WTC11 (cell line): ENCODE measurements at regions not wholly inside any gene's neighbourhood (a gene's known extent, or its start where the extent isn't known, plus 50 kb on each side); places are given as distances from the start of the nearest gene placed in this dataset.

ENCODE experiments used
- ATAC-seq: fragments of 200-7000 bp; cut with Tn5 transposase; 2 replicates; pipeline ENCODE4 v1.10.0; 2021; ENCODE audit warnings: mild to moderate bottlenecking, moderate library complexity
- CTCF ChIA-PET: fragments of 300-600 bp; sonication (Branson Sonifier 250); formaldehyde crosslinking; loops from one replicate; lab custom pipeline; 2021; ENCODE audit warnings: antibody characterized with exemption; lab: Charles Lee
- POLR2A ChIA-PET: fragments of 350-600 bp; sonication (Branson Sonifier 250); formaldehyde crosslinking; loops from one replicate; lab custom pipeline; 2021; ENCODE audit warnings: antibody characterized with exemption; lab: Charles Lee
- DNase-seq: peaks from one replicate; pipeline ENCODE4 v3.0.0; 2021; ENCODE audit warnings: low spot score
- H3K27ac Mint-ChIP-seq: 2 replicates; pipeline ENCODE4 v1.8.0; 2021; ENCODE audit warnings: mixed read lengths
- H3K27me3 Mint-ChIP-seq: 2 replicates; pipeline ENCODE4 v1.8.0; 2021; ENCODE audit warnings: low read depth, mild to moderate bottlenecking, moderate library complexity, mixed read lengths
- H3K36me3 Mint-ChIP-seq: 2 replicates; pipeline ENCODE4 v1.8.0; 2021; ENCODE audit warnings: mixed read lengths
- H3K4me1 Mint-ChIP-seq: 2 replicates; pipeline ENCODE4 v1.8.0; 2022; ENCODE audit warnings: mixed read lengths
- H3K4me3 Mint-ChIP-seq: 2 replicates; pipeline ENCODE4 v1.8.0; 2021; ENCODE audit warnings: mild to moderate bottlenecking, moderate library complexity, mixed read lengths
- H3K9me3 Mint-ChIP-seq: 2 replicates; pipeline ENCODE4 v1.8.0; 2021; ENCODE audit warnings: mixed read lengths
- AFF4 ChIP-seq: sonication (generic); formaldehyde crosslinking; IDR thresholded peaks from 2 replicates; pipeline ENCODE4 v1.8.1; 2023; ENCODE audit warnings: mild to moderate bottlenecking, missing genetic modification reagents, borderline replicate concordance
- E2F5 ChIP-seq: sonication (generic); formaldehyde crosslinking; IDR thresholded peaks from 2 replicates; pipeline ENCODE4 v1.8.1; 2022; ENCODE audit warnings: mild to moderate bottlenecking, moderate library complexity, missing genetic modification reagents
- ESRRA ChIP-seq: sonication (generic); formaldehyde crosslinking; IDR thresholded peaks from 2 replicates; pipeline ENCODE4 v1.8.1; 2022; ENCODE audit warnings: mild to moderate bottlenecking, missing genetic modification reagents, borderline replicate concordance
- ETV6 ChIP-seq: sonication (generic); formaldehyde crosslinking; IDR thresholded peaks from 2 replicates; pipeline ENCODE4 v1.8.1; 2022; ENCODE audit warnings: mild to moderate bottlenecking, missing genetic modification reagents
- FOXK1 ChIP-seq: sonication (generic); formaldehyde crosslinking; IDR thresholded peaks from 2 replicates; pipeline ENCODE4 v1.8.0; 2022; ENCODE audit warnings: mild to moderate bottlenecking, moderate library complexity, missing genetic modification reagents
- GABPB1 ChIP-seq: sonication (generic); formaldehyde crosslinking; IDR thresholded peaks from 2 replicates; pipeline ENCODE4 v1.8.1; 2023; ENCODE audit warnings: mild to moderate bottlenecking, missing genetic modification reagents
- GRHL2 ChIP-seq: fragments of 250-450 bp; sonication (Bioruptor Pico); IDR thresholded peaks from 2 replicates; pipeline ENCODE4 v1.8.0; 2022; ENCODE audit warnings: mild to moderate bottlenecking, moderate library complexity; ENCODE audit not compliant: insufficient replicate concordance, severe bottlenecking
- IRF1 ChIP-seq: sonication (generic); formaldehyde crosslinking; IDR thresholded peaks from 2 replicates; pipeline ENCODE4 v1.8.0; 2023; ENCODE audit warnings: missing genetic modification reagents
- NFATC4 ChIP-seq: fragments of 250-450 bp; sonication (Bioruptor Pico); IDR thresholded peaks from 2 replicates; pipeline ENCODE4 v1.9.0; 2021; ENCODE audit warnings: mild to moderate bottlenecking
- RORB ChIP-seq: fragments of 250-450 bp; sonication (Bioruptor Pico); IDR thresholded peaks from 2 replicates; pipeline ENCODE4 v1.9.0; 2021; ENCODE audit warnings: mild to moderate bottlenecking
- SMAD3 ChIP-seq: sonication (generic); formaldehyde crosslinking; IDR thresholded peaks from 2 replicates; pipeline ENCODE4 v1.8.0; 2022; ENCODE audit warnings: missing genetic modification reagents, mild to moderate bottlenecking, borderline replicate concordance
- SOX15 ChIP-seq: fragments of 250-450 bp; sonication (Bioruptor Pico); IDR thresholded peaks from 2 replicates; pipeline ENCODE4 v1.9.0; 2021; ENCODE audit warnings: mild to moderate bottlenecking
- SP1 ChIP-seq: sonication (generic); formaldehyde crosslinking; conservative IDR thresholded peaks from 2 replicates; pipeline ENCODE4 v1.8.1; 2022; ENCODE audit warnings: missing genetic modification reagents
- TEAD1 ChIP-seq: sonication (generic); formaldehyde crosslinking; IDR thresholded peaks from 2 replicates; pipeline ENCODE4 v1.8.0; 2022; ENCODE audit warnings: mild to moderate bottlenecking, missing genetic modification reagents
- TP53 ChIP-seq: sonication (generic); formaldehyde crosslinking; IDR thresholded peaks from 2 replicates; pipeline ENCODE4 v1.8.1; 2023; ENCODE audit warnings: mild to moderate bottlenecking, missing genetic modification reagents
- ZNF532 ChIP-seq: fragments of 250-450 bp; sonication (Bioruptor Pico); IDR thresholded peaks from 2 replicates; pipeline ENCODE4 v1.9.0; 2021; ENCODE audit warnings: mild to moderate bottlenecking, borderline replicate concordance
- TF ChIP-seq, protein P1 (sequence below): sonication (generic); formaldehyde crosslinking; IDR thresholded peaks from 2 replicates; pipeline ENCODE4 v1.8.0; 2022; ENCODE audit warnings: mild to moderate bottlenecking, missing genetic modification reagents
- TF ChIP-seq, protein P2 (sequence below): sonication (generic); formaldehyde crosslinking; IDR thresholded peaks from 2 replicates; pipeline ENCODE4 v1.8.0; 2023; ENCODE audit warnings: missing genetic modification reagents, mild to moderate bottlenecking, borderline replicate concordance
- TF ChIP-seq, protein P3 (sequence below): sonication (generic); formaldehyde crosslinking; IDR thresholded peaks from 2 replicates; pipeline ENCODE4 v1.8.0; 2022; ENCODE audit warnings: mild to moderate bottlenecking, missing genetic modification reagents

- TF ChIP-seq, protein P1, sequence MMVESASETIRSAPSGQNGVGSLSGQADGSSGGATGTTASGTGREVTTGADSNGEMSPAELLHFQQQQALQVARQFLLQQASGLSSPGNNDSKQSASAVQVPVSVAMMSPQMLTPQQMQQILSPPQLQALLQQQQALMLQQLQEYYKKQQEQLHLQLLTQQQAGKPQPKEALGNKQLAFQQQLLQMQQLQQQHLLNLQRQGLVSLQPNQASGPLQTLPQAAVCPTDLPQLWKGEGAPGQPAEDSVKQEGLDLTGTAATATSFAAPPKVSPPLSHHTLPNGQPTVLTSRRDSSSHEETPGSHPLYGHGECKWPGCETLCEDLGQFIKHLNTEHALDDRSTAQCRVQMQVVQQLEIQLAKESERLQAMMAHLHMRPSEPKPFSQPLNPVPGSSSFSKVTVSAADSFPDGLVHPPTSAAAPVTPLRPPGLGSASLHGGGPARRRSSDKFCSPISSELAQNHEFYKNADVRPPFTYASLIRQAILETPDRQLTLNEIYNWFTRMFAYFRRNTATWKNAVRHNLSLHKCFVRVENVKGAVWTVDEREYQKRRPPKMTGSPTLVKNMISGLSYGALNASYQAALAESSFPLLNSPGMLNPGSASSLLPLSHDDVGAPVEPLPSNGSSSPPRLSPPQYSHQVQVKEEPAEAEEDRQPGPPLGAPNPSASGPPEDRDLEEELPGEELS (CRISPR knock-in tag): no peak
- TF ChIP-seq, protein P2, sequence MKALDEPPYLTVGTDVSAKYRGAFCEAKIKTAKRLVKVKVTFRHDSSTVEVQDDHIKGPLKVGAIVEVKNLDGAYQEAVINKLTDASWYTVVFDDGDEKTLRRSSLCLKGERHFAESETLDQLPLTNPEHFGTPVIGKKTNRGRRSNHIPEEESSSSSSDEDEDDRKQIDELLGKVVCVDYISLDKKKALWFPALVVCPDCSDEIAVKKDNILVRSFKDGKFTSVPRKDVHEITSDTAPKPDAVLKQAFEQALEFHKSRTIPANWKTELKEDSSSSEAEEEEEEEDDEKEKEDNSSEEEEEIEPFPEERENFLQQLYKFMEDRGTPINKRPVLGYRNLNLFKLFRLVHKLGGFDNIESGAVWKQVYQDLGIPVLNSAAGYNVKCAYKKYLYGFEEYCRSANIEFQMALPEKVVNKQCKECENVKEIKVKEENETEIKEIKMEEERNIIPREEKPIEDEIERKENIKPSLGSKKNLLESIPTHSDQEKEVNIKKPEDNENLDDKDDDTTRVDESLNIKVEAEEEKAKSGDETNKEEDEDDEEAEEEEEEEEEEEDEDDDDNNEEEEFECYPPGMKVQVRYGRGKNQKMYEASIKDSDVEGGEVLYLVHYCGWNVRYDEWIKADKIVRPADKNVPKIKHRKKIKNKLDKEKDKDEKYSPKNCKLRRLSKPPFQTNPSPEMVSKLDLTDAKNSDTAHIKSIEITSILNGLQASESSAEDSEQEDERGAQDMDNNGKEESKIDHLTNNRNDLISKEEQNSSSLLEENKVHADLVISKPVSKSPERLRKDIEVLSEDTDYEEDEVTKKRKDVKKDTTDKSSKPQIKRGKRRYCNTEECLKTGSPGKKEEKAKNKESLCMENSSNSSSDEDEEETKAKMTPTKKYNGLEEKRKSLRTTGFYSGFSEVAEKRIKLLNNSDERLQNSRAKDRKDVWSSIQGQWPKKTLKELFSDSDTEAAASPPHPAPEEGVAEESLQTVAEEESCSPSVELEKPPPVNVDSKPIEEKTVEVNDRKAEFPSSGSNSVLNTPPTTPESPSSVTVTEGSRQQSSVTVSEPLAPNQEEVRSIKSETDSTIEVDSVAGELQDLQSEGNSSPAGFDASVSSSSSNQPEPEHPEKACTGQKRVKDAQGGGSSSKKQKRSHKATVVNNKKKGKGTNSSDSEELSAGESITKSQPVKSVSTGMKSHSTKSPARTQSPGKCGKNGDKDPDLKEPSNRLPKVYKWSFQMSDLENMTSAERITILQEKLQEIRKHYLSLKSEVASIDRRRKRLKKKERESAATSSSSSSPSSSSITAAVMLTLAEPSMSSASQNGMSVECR (CRISPR knock-in tag): no peak
- TF ChIP-seq ZNF532 (CRISPR knock-in tag) (no peak), AFF4 (CRISPR knock-in tag) (no peak), NFATC4 (CRISPR knock-in tag) (no peak), FOXK1 (CRISPR knock-in tag) (no peak), RORB (CRISPR knock-in tag) (no peak), SMAD3 (CRISPR knock-in tag) (no peak), ESRRA (CRISPR knock-in tag) (no peak)
These were observed 473.5 kb downstream of the RIT2 start (continued) for GRCh38 chr18:42641996-42642395.

- DNase-seq: no peak
- Mint-ChIP-seq H3K36me3 (no peaks in the 10 kb centered on the region), H3K27me3 (no peaks in the 10 kb centered on the region), H3K4me3 (no peak overlapping the region), H3K9me3 (no peaks in the 10 kb centered on the region), H3K27ac (no peak overlapping the region; the same call in 1 of the 2 replicates), H3K4me1 (peaks cover 14% of the 10 kb centered on the region)
- no peak for ATAC-seq
- ChIA-PET POLR2A (no interaction called here), CTCF (interaction anchor here (1.7 kb wide), 1 partner anchor 9 kb away, joined by 7 read pairs; no protein-coding TSS in a partner anchor)
- no peak for TF ChIP-seq SOX15 (CRISPR knock-in tag)
- TF ChIP-seq ETV6 (CRISPR knock-in tag): no peak
- TF ChIP-seq TEAD1 (CRISPR knock-in tag): no peak
- TF ChIP-seq SP1 (CRISPR knock-in tag): no peak
- TF ChIP-seq GRHL2: no peak
- no peak for TF ChIP-seq IRF1 (CRISPR knock-in tag)
- TF ChIP-seq FOXK1 (CRISPR knock-in tag): no peak
- no peak for TF ChIP-seq GABPB1
- TF ChIP-seq ESRRA (CRISPR knock-in tag): no peak
- no peak for TF ChIP-seq E2F5
- no peak for TF ChIP-seq TP53
- TF ChIP-seq, protein P3, sequence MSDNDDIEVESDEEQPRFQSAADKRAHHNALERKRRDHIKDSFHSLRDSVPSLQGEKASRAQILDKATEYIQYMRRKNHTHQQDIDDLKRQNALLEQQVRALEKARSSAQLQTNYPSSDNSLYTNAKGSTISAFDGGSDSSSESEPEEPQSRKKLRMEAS: no peak
These were observed 470.8 kb downstream of the RIT2 start for GRCh38 chr18:42644729-42645131.
